LNCaP clone FGC (cell line): ENCODE measurements at regions not wholly inside any gene's neighbourhood (a gene's known extent, or its start where the extent isn't known, plus 50 kb on each side); places are given as distances from the start of the nearest gene placed in this dataset.

Experiments used
- DNase-seq: peaks from one replicate; pipeline ENCODE4 v3.0.0-alpha.2; 2011; ENCODE audit warnings: low read depth
- H3K4me3 ChIP-seq: 2 replicates; pipeline ENCODE4 v1.5.1; 2011; ENCODE audit warnings: mild to moderate bottlenecking, low read depth, low read length, control low read depth
- CTCF ChIP-seq: IDR thresholded peaks from 2 replicates; pipeline ENCODE4 v1.5.1; 2012; ENCODE audit warnings: mild to moderate bottlenecking; ENCODE audit not compliant: control insufficient read depth, insufficient read depth; ENCODE audit errors: extremely low read depth

- TF ChIP-seq CTCF, result no peak
- H3K4me3 ChIP-seq, result no peak overlapping the region
- DNase-seq, result no peak
Measured at GRCh38 chr1:116311756-116312680, 61.0 kb upstream of the ATP1A1 start.

GRCh38 chr1:116312681-116313069, 60.4 kb upstream of the ATP1A1 start:
- TF ChIP-seq CTCF, result no peak
- no peak for DNase-seq
- no peak overlapping the region for H3K4me3 ChIP-seq

- TF ChIP-seq CTCF, result no peak
- no peak overlapping the region for H3K4me3 ChIP-seq
- no peak for DNase-seq
Measured at GRCh38 chr1:116313776-116314175, 59.3 kb upstream of the ATP1A1 start.

GRCh38 chr1:116314305-116314919, 58.6 kb upstream of the ATP1A1 start:
- H3K4me3 ChIP-seq, result no peak overlapping the region
- no peak for TF ChIP-seq CTCF
- no peak for DNase-seq

- DNase-seq, result no peak
- no peak overlapping the region for H3K4me3 ChIP-seq
- TF ChIP-seq CTCF, result no peak
Measured at GRCh38 chr1:116316373-116316772, 56.7 kb upstream of the ATP1A1 start.

- no peak overlapping the region for H3K4me3 ChIP-seq
- no peak for DNase-seq
Measured at GRCh38 chr1:116318897-116319296, 54.1 kb upstream of the ATP1A1 start.

More at GRCh38 chr1:116318897-116319296, 54.1 kb upstream of the ATP1A1 start:
- TF ChIP-seq CTCF, result no peak
